ENCODE measurements at regions not wholly inside any gene's neighbourhood (a gene's known extent, or its start where the extent isn't known, plus 50 kb on each side); places are given as distances from the start of the nearest gene placed in this dataset.

DNA sequence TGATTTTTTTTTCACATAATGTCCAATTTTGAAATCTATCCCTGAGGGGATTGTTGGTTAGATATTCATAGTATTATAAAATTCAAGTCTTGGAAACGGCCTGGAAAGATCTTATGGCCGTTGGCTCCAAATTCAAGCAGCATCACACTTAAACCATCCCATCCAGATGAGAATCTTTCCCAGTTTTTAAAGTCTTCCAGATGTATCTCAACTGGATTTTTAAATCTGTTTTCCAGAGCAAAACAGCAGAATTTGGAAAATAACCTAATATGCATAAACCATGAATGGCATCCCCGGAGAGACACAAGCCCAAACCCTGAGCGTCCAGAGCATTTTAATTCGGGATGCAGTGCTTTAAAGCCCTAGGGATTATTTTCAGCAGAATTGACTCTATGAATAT is 208.2 kb upstream of the PRKCQ start:
- TF ChIP-seq, protein P1, sequence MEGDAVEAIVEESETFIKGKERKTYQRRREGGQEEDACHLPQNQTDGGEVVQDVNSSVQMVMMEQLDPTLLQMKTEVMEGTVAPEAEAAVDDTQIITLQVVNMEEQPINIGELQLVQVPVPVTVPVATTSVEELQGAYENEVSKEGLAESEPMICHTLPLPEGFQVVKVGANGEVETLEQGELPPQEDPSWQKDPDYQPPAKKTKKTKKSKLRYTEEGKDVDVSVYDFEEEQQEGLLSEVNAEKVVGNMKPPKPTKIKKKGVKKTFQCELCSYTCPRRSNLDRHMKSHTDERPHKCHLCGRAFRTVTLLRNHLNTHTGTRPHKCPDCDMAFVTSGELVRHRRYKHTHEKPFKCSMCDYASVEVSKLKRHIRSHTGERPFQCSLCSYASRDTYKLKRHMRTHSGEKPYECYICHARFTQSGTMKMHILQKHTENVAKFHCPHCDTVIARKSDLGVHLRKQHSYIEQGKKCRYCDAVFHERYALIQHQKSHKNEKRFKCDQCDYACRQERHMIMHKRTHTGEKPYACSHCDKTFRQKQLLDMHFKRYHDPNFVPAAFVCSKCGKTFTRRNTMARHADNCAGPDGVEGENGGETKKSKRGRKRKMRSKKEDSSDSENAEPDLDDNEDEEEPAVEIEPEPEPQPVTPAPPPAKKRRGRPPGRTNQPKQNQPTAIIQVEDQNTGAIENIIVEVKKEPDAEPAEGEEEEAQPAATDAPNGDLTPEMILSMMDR (IDR thresholded peaks at IDR 0.05; ENCODE audit: low read length) = no peak
- no peak for TF ChIP-seq EZH2 (IDR thresholded peaks at IDR 0.05; ENCODE audit: borderline replicate concordance, low read length)
